ENCODE measurements at regions not wholly inside any gene's neighbourhood (a gene's known extent, or its start where the extent isn't known, plus 50 kb on each side); places are given as distances from the start of the nearest gene placed in this dataset.
"Not testable (repeated sequence)": the region's sequence is repeated elsewhere in the genome, so short reads cannot be mapped to it uniquely, and the experiment has no call there.

DNA sequence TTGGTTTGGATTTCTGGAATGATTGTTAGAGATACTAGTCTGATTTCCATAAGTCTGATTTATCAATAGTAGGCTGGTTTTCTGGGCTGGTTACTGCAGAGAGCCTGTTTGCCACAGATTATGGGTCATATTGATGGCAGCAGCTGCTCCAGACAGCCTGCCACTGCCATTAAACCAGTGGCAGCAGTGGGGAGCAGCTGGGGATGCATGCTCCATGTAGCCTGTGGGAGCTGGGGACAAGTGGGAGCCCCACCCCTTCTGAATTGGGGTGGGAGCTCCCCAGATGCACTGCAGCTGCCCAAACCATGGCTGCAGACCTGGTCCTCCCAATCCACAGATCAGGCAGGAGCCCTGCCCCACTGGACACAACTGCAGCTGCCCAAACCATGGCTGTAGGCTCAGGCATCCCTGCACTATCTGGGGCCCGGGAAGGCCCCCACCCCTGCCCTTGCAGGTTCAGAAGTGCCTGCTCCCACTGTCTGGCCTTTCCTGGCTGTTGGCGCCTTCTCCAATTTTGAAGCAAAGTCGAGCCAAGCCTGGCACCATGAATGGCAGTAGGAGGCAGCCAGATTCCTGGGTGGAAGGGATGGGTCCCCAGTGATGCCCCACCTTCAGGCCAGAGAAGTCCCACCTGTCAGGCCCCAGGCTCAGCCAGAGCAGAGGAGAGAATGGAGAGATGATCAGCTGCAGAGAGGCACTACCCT is 402.9 kb upstream of the TYRP1 start:
- DNase-seq (ENCODE audit: low read depth, low spot score): no peak
- no peak overlapping the region for H3K27ac ChIP-seq

DNA sequence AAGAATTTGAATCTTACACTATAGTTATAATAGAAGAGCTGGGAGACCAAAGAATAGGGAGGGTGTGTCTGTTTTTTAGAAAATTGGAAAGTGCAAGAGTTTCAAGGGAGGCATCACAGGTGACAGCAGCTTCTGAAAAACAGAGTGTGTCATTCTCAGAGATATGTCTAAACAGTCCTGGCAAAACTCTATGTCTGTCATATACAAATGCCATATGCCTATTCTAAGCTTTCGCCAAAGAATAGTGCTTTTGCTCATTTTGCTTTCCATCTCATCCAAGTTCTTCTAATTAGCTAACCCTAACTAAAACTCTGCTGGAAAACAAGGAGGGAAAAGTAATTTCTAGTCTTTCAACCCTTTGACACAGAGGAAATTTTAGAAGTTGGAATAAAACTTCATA is 388.0 kb upstream of the TYRP1 start:
- no peak overlapping the region for H3K27ac ChIP-seq
- no peak for DNase-seq (ENCODE audit: low read depth, low spot score)

- H3K27ac ChIP-seq: no peak overlapping the region
- DNase-seq (ENCODE audit: low read depth, low spot score): no peak
Measured at GRCh38 chr9:12314589-12314988, 378.6 kb upstream of the TYRP1 start.

GRCh38 chr9:12318732-12319685 is 374.2 kb upstream of the TYRP1 start:
- DNase-seq (ENCODE audit: low read depth, low spot score): no peak
- no peak overlapping the region for H3K27ac ChIP-seq

- H3K27ac ChIP-seq: no peak overlapping the region
- DNase-seq (ENCODE audit: low read depth, low spot score): no peak
Measured at GRCh38 chr9:12329623-12329985, 363.6 kb upstream of the TYRP1 start.

GRCh38 chr9:12333966-12334365 is 359.2 kb upstream of the TYRP1 start:
- H3K27ac ChIP-seq; DNase-seq (ENCODE audit: low read depth, low spot score): not testable (repeated sequence)

GRCh38 chr9:12350775-12351174 is 342.4 kb upstream of the TYRP1 start:
- H3K27ac ChIP-seq: no peak overlapping the region
- DNase-seq (ENCODE audit: low read depth, low spot score): no peak

DNA sequence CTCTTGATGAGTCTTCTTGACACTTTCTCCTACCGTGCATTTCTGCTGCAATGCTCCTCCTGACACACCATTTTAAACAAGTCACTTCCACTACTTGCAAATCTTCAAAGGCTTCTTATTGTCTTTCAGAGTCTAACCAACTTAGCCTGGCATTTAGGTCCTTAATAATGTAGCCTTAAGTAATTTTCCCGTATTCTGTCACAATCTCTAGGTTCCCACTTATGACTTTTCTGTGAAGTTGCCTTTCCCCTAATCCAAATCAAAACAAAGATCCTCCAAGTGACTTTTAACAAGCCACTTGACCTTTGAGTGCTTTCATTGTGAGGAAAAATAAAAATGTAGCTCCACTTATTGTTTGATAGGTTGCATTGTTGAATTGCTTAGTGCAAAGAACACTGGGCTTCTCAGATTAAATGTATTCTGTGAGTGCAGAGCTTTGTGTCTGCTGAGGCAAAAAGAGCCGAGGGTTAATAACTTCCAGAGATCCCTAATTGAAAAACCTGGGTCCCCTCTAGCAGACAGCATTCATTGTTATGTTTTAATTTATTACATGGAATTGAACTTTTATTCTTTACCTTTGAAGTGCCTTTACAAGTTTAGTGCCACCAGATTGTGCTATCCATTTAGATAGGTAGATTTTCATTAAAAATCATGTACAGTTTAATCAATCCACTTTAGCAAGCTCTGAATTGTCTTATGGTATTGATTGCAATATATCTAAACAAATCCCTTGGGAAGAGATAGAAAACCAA is 341.7 kb upstream of the TYRP1 start:
- DNase-seq (ENCODE audit: low read depth, low spot score): no peak
- no peak overlapping the region for H3K27ac ChIP-seq

DNA sequence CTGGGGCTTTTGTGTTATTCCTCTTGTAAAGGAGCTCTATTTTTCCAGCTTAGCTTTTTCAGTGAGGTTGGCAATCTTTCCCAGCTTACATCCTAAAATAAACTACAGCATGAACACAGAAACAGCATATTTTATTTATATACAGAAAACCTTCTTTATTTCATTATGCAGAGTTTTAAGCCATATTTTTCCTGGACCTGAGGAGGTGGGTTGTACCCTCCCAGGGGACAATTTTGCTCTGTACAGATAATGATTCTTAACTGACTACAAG is 341.2 kb upstream of the TYRP1 start:
- DNase-seq (ENCODE audit: low read depth, low spot score): no peak
- no peak overlapping the region for H3K27ac ChIP-seq

DNA sequence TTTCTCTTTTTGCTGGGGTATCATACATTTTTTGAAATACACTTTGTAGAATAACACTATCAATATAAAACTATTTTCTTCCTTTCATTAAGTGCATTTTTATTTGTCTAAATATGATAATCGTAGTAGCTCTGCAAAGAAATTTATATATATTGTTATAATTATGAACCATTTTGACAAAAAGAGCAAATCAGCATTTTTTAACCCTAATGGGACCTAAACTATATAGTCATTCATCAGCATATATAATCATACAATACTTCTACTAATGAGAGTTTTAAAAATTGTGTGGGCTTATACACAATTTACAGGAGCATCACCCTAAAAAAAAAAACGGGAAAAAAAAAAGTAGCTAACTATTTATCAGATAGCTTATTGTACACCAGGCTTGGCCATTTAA is 329.7 kb upstream of the TYRP1 start:
- no peak overlapping the region for H3K27ac ChIP-seq
- no peak for DNase-seq (ENCODE audit: low read depth, low spot score)

DNA sequence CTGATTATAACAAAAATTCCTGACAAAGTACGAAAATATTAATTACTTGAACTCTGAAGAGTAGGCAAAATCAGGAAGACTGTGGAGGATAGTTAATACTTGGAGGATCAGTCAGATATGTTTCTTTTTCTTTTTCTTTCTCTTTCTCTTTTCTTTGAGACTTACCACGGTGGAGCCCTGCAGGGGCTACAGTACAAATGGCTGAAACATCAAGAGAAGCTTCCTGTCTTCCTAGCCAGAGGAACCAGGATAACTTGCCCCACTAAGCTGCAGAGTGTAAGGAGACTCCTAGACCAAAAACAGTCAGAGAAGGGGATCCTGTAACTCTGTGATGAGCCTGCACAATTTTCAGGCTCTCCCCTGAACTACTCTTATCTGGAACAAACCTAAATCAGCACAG is 324.6 kb upstream of the TYRP1 start:
- no peak for DNase-seq (ENCODE audit: low read depth, low spot score)
- H3K27ac ChIP-seq: no peak overlapping the region

DNA sequence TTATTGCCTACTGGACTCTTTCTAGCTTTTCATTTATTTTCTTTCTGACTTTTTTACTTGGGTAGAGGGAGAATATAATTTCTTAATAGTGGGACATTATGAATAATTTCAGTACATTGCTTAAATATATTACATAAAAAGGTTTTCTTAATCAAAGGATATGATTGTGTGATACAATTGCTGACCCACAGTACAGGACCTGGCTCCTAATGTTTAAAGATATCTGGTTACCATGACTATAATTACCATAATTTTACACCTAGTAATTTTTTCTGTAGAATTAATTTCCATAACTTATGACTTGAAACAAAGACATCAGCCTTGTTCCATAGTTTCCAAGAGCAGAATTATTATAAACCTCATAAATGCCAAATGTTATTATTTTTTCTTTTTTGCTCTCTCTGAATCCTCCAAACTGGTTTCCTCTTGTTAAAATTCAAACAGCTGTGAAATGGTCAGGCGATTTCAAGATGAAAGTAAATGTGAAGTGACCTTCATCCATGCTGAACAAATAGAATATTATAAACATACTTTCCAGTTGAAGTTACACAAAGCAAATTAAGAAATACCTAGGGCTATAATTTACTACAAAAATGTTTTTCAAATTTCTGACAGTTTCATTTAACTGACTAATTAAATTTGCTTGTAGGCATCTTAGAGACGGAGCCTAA is 301.2 kb upstream of the TYRP1 start:
- H3K27ac ChIP-seq: no peak overlapping the region
- no peak for DNase-seq (ENCODE audit: low read depth, low spot score)

- DNase-seq (ENCODE audit: low read depth, low spot score): no peak
- no peak overlapping the region for H3K27ac ChIP-seq
Measured at GRCh38 chr9:12394105-12394504, 299.1 kb upstream of the TYRP1 start.

DNA sequence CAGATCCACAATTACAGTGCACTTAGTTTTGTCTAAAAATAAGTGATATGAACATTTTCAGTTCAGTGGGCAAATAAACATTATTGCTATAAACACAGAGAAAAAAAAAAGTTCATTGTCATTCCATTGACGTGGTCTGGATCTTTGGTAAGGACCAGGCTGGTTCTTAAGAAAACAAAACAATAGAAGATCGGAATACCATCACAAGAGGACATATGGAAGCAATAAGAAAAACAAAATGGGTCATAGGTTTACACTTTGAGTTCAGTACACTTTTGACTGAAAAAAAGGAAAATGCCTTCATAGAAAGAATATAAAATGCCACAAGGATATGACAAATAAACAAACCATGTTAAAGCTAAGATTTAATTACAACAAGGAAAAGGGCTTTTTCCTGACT is 289.5 kb upstream of the TYRP1 start:
- DNase-seq (ENCODE audit: low read depth, low spot score): no peak
- H3K27ac ChIP-seq: no peak overlapping the region

GRCh38 chr9:12413986-12414385 is 279.2 kb upstream of the TYRP1 start:
- DNase-seq (ENCODE audit: low read depth, low spot score): no peak
- no peak overlapping the region for H3K27ac ChIP-seq

DNA sequence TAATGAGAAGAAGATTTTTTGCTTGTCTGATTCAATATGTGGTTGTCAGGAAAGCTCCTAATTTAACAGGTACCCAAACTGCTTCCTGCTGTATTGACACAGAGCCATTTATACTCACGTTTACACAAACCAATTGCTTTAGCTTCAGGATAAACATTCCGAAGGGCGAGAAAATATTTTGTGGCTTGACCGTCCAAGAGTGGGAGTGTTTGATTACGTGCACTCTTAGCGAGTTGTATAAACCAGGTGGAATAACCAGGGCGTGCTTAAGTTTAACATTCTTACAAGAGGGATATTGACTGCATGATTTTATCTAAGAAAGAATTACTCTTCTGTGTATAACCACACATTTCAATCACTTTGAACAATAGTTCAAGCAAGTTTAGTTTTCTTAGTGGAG is 278.7 kb upstream of the TYRP1 start:
- DNase-seq (ENCODE audit: low read depth, low spot score): no peak
- H3K27ac ChIP-seq: no peak overlapping the region

DNA sequence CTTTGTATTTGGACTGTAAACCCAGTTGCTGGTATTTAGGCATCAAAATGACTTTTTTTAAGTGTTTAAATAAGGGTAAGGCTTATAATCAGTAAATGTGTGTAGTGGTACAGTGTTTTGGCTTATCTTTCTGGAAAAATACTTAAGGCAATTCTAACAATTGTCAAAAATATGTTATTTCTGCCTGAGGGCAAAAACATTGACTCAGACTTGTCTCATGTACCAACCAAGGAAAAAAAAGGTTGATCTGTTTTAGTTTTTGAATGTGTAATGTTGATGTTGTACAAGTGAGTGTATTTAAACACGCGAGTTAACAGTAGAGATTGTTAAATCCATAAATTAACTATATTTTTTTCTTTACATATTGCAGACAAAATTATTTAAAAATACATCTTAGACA is 277.8 kb upstream of the TYRP1 start:
- H3K27ac ChIP-seq: no peak overlapping the region
- DNase-seq (ENCODE audit: low read depth, low spot score): no peak

DNA sequence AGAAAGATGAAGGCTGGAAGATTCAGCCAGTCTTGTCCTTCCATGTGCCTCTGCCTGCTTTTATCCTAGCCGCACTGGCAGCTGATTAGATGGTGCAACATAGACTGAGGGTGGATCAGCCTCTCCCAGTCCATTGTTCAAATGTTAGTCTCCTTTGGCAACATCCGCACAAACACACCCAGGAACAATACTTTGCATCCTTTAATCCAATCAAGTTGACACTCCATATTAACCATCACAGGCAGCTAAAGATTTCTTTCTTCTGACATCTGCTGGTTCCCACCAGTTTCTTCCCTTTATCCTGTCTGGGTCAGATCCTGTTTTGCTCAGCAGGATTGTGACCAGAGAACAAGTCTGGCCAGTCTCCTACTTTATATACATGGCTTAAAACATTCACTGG is 276.5 kb upstream of the TYRP1 start:
- no peak overlapping the region for H3K27ac ChIP-seq
- no peak for DNase-seq (ENCODE audit: low read depth, low spot score)

DNA sequence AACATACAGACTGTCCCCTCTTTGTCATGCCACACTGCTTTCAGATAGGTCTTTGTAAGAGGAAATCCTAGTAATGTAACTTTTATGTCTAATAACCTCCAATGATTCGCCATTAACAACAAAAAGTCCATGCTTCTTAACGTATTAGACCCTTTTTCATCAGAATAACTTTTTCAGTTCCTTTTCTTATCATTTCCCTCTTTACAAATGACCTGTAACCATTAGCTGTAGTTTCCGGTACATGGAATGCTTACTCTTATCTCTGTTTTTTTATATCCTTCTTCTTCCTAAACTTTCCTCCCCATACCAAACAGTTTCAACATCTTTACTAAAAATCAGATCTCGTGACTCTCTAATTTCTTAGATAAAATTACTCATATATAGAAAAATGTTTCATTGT is 268.9 kb upstream of the TYRP1 start:
- no peak for DNase-seq (ENCODE audit: low read depth, low spot score)
- no peak overlapping the region for H3K27ac ChIP-seq

GRCh38 chr9:12425878-12426864 is 267.0 kb upstream of the TYRP1 start:
- H3K27ac ChIP-seq: no peak overlapping the region
- no peak for DNase-seq (ENCODE audit: low read depth, low spot score)

All from epithelial cell of prostate (primary cell).